Caco-2 (cell line): ENCODE measurements at regions not wholly inside any gene's neighbourhood (a gene's known extent, or its start where the extent isn't known, plus 50 kb on each side); places are given as distances from the start of the nearest gene placed in this dataset.

Experiments
- BruUV-seq: library from RNA; stranded (reverse); fragments of 400-500 nt; replicated peaks from 2 replicates; lab custom pipeline; 2021; lab: Mats Ljungman, UMichigan
- CTCF ChIA-PET: fragments of 300-600 bp; sonication (Branson Sonifier 250); formaldehyde crosslinking; loops from one replicate; lab custom pipeline; 2022; ENCODE audit warnings: antibody characterized with exemption; lab: Charles Lee
- POLR2A ChIA-PET: fragments of 300-600 bp; sonication (Branson Sonifier 250); formaldehyde crosslinking; loops from one replicate; lab custom pipeline; 2022; ENCODE audit warnings: antibody characterized with exemption; lab: Charles Lee
- DNase-seq, 2 experiments: peaks; one replicate each; pipeline versions ENCODE4 v3.0.0 to v3.0.0-alpha.2; 2020 to 2022
- H3K27me3 ChIP-seq: replicated peaks from 2 replicates; pipeline ENCODE4 v1.6.0; 2011; ENCODE audit warnings: low read length; ENCODE audit not compliant: control insufficient read depth, insufficient read depth
- H3K36me3 ChIP-seq: 2 replicates; pipeline ENCODE4 v1.5.1; 2011; ENCODE audit warnings: low read length; ENCODE audit not compliant: control insufficient read depth, insufficient read depth
- H3K4me1 ChIP-seq: fragments of 250-450 bp; sonication (Bioruptor Pico); 2 replicates; pipeline ENCODE4 v1.5.1; 2020; ENCODE audit warnings: mild to moderate bottlenecking
- H3K4me3 ChIP-seq: 2 replicates; pipeline ENCODE4 v1.5.1; 2011; ENCODE audit warnings: low read depth, mild to moderate bottlenecking, control low read depth, low read length
- H3K9me3 ChIP-seq: fragments of 250-450 bp; sonication (Bioruptor Pico); 2 replicates; pipeline ENCODE4 v1.5.1; 2020; ENCODE audit warnings: mild to moderate bottlenecking, moderate library complexity
- H3K27ac Mint-ChIP-seq: one replicate; pipeline ENCODE4 v1.8.0; 2022; ENCODE audit warnings: mixed read lengths; ENCODE audit not compliant: unreplicated experiment
- H3K27me3 Mint-ChIP-seq: one replicate; pipeline ENCODE4 v1.8.0; 2022; ENCODE audit warnings: mixed read lengths; ENCODE audit not compliant: insufficient read depth, unreplicated experiment
- H3K36me3 Mint-ChIP-seq: one replicate; pipeline ENCODE4 v1.8.0; 2022; ENCODE audit warnings: mild to moderate bottlenecking, mixed read lengths; ENCODE audit not compliant: insufficient read depth, unreplicated experiment
- H3K4me1 Mint-ChIP-seq: one replicate; pipeline ENCODE4 v1.8.0; 2022; ENCODE audit warnings: low read depth, mixed read lengths; ENCODE audit not compliant: unreplicated experiment
- H3K4me3 Mint-ChIP-seq: one replicate; pipeline ENCODE4 v1.8.0; 2022; ENCODE audit warnings: mild to moderate bottlenecking, moderate library complexity, mixed read lengths; ENCODE audit not compliant: unreplicated experiment
- H3K9me3 Mint-ChIP-seq: one replicate; pipeline ENCODE4 v1.8.0; 2022; ENCODE audit warnings: mixed read lengths; ENCODE audit not compliant: unreplicated experiment
- CTCF ChIP-seq, 2 experiments: fragments of 200-600 bp in 1 of 2; IDR thresholded peaks; 1 replicate in 1 of 2; 2 replicates in 1 of 2; pipeline versions ENCODE4 v1.5.1 to v1.8.0; 2011 to 2022; ENCODE audit warnings: antibody characterized with exemption in 1 of 2, control low read depth in 1 of 2, inconsistent platforms in 1 of 2, low read depth in 1 of 2, low read length in 1 of 2, mild to moderate bottlenecking in 1 of 2, moderate library complexity in 1 of 2; ENCODE audit not compliant: insufficient read depth in 1 of 2, severe bottlenecking in 1 of 2, unreplicated experiment in 1 of 2
- intact Hi-C: fragments of 100-400 bp; cut with micrococcal nuclease; formaldehyde crosslinking; loops from one replicate; pipeline ENCODE4 v1.10.0; 2022; ENCODE audit not compliant: unreplicated experiment

- H3K27me3 Mint-ChIP-seq, result peaks cover 14% of the 10 kb centered on the region
- BruUV-seq, result no TSS peak
- no peaks in the 10 kb centered on the region for H3K27me3 ChIP-seq
- no peaks in the 10 kb centered on the region for H3K4me1 Mint-ChIP-seq
- peaks cover 41% of the 10 kb centered on the region for H3K9me3 Mint-ChIP-seq
- no peak overlapping the region for H3K4me3 ChIP-seq
- no peak for DNase-seq
- H3K9me3 ChIP-seq, result peaks cover 8% of the 10 kb centered on the region; the same call in 1 of the 2 replicates
- H3K27ac Mint-ChIP-seq, result no peak overlapping the region
- intact Hi-C loops, result no loop called here
- no peak for TF ChIP-seq CTCF (IDR thresholded peaks at IDR 0.05; ENCODE audit: insufficient read depth in 1 of 2, low read depth in 1 of 2, low read length in 1 of 2, severe bottlenecking in 1 of 2, unreplicated experiment in 1 of 2)
- H3K4me3 Mint-ChIP-seq, result no peak overlapping the region
- H3K36me3 ChIP-seq, result no peaks in the 10 kb centered on the region
- peaks cover 6% of the 10 kb centered on the region for H3K36me3 Mint-ChIP-seq
- no peaks in the 10 kb centered on the region for H3K4me1 ChIP-seq
- POLR2A ChIA-PET, result no interaction called here
- CTCF ChIA-PET, result no interaction called here
These were observed 151.2 kb upstream of the KIF2A start for GRCh38 chr5:62154758-62155157.

GRCh38 chr5:62155988-62156387 is 150.0 kb upstream of the KIF2A start:
- Histone ChIP-seq H3K4me3 (no peak overlapping the region), H3K27me3 (no peaks in the 10 kb centered on the region), H3K9me3 (peaks cover 8% of the 10 kb centered on the region; the same call in 1 of the 2 replicates), H3K4me1 (no peaks in the 10 kb centered on the region), H3K36me3 (no peaks in the 10 kb centered on the region)
- Mint-ChIP-seq H3K36me3 (peaks cover 6% of the 10 kb centered on the region), H3K27ac (no peak overlapping the region), H3K27me3 (peaks cover 11% of the 10 kb centered on the region), H3K9me3 (peaks cover 48% of the 10 kb centered on the region), H3K4me1 (no peaks in the 10 kb centered on the region), H3K4me3 (no peak overlapping the region)
- intact Hi-C loops, result no loop called here
- ChIA-PET POLR2A (no interaction called here), CTCF (no interaction called here)
- TF ChIP-seq CTCF (IDR thresholded peaks at IDR 0.05; ENCODE audit: insufficient read depth in 1 of 2, low read depth in 1 of 2, low read length in 1 of 2, severe bottlenecking in 1 of 2, unreplicated experiment in 1 of 2), result no peak
- DNase-seq, result no peak
- no TSS peak for BruUV-seq

- ChIA-PET CTCF (no interaction called here), POLR2A (no interaction called here)
- no peaks in the 10 kb centered on the region for H3K36me3 Mint-ChIP-seq
- no peak overlapping the region for H3K27ac Mint-ChIP-seq
- TF ChIP-seq CTCF (IDR thresholded peaks at IDR 0.05; ENCODE audit: insufficient read depth in 1 of 2, low read depth in 1 of 2, low read length in 1 of 2, severe bottlenecking in 1 of 2, unreplicated experiment in 1 of 2), result no peak
- no peak overlapping the region for H3K4me3 Mint-ChIP-seq
- peaks cover 8% of the 10 kb centered on the region for H3K27me3 Mint-ChIP-seq
- no peaks in the 10 kb centered on the region for H3K9me3 Mint-ChIP-seq
- Histone ChIP-seq H3K27me3 (no peaks in the 10 kb centered on the region), H3K4me1 (peaks cover under 1% of the 10 kb centered on the region; the same call in 1 of the 2 replicates), H3K4me3 (no peak overlapping the region), H3K36me3 (no peaks in the 10 kb centered on the region), H3K9me3 (no peaks in the 10 kb centered on the region)
- no TSS peak for BruUV-seq
- intact Hi-C loops, result no loop called here
- no peaks in the 10 kb centered on the region for H3K4me1 Mint-ChIP-seq
- DNase-seq, result no peak
These were observed 138.4 kb upstream of the KIF2A start for GRCh38 chr5:62167561-62168057.
